ENCODE measurements at regions not wholly inside any gene's neighbourhood (a gene's known extent, or its start where the extent isn't known, plus 50 kb on each side); places are given as distances from the start of the nearest gene placed in this dataset.
A peak's percentile ranks its signal among the peaks of the same experiment; 100 is the strongest.

DNA sequence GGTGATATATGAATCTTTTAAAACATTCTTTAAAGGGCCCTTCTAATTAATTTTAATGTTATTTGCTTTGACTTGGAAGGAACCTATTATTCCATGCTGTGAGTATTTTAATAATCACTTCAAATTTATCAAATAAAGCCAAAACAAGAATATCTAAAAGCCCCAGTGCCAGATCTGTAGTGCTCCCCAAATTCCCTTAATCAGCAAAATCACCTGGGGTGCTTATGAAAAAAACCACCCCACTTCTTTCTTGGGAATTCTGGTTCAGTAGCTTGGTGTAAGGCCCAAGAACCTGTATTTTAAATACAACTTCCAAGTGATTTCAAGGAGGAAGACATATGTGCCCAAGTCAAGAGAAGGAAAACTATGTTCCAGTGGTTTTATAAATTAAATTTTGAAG lies 202.4 kb upstream of the OSR1 start:
- CTCF ChIA-PET: no interaction called here
- intact Hi-C loops (cut with micrococcal nuclease): loop anchor here (10.0 kb wide), 1 partner anchor 566 kb away; no protein-coding TSS in a partner anchor
- Histone ChIP-seq H3F3A (ENCODE audit: low read length, unreplicated experiment) (no peaks in the 10 kb centered on the region), H3K9me2 (replicated peaks; ENCODE audit: low read length) (no peaks in the 10 kb centered on the region), H3K4me3 (ENCODE audit: low read length) (no peak overlapping the region), H3K79me2 (ENCODE audit: low read length) (no peaks in the 10 kb centered on the region), H3K4me2 (ENCODE audit: low read length) (no peak overlapping the region), H2AFZ (ENCODE audit: low read length) (no peak overlapping the region), H3K27ac (ENCODE audit: low read length) (no peak overlapping the region), H3K36me3 (ENCODE audit: low read depth, low read length) (no peaks in the 10 kb centered on the region), H3K27me3 (ENCODE audit: low read length) (no peaks in the 10 kb centered on the region), H3K9me3 (ENCODE audit: low read length) (no peaks in the 10 kb centered on the region), H4K20me1 (ENCODE audit: low read length) (no peaks in the 10 kb centered on the region), H3K4me1 (ENCODE audit: insufficient read depth, low read length) (no peaks in the 10 kb centered on the region), H3K9ac (ENCODE audit: low read length) (no peak overlapping the region)
- DNase-seq (no peak), ATAC-seq (no peak)
- no TSS peak for BruUV-seq (replicated peaks)
- POLR2A ChIA-PET (ENCODE audit: unreplicated experiment): no interaction called here
- no peak for TF ChIP-seq CTCF (conservative IDR thresholded peaks at IDR 0.05; ENCODE audit: low read depth, low read length)
- no peak for TF ChIP-seq EZH2 (IDR thresholded peaks at IDR 0.05; ENCODE audit: low read length, unreplicated experiment)
- no peak for TF ChIP-seq EZH2phosphoT487 (IDR thresholded peaks at IDR 0.05; ENCODE audit: borderline replicate concordance, low read length)

- Histone ChIP-seq H3K4me3 (ENCODE audit: low read length) (no peak overlapping the region), H3K4me2 (ENCODE audit: low read length) (no peak overlapping the region), H4K20me1 (ENCODE audit: low read length) (no peaks in the 10 kb centered on the region), H3K9me2 (replicated peaks; ENCODE audit: low read length) (no peaks in the 10 kb centered on the region), H3K9me3 (ENCODE audit: low read length) (no peaks in the 10 kb centered on the region), H2AFZ (ENCODE audit: low read length) (peak overlapping the region; percentile 45), H3K27me3 (ENCODE audit: low read length) (no peaks in the 10 kb centered on the region), H3K27ac (ENCODE audit: low read length) (no peak overlapping the region), H3K36me3 (ENCODE audit: low read depth, low read length) (no peaks in the 10 kb centered on the region), H3K4me1 (ENCODE audit: insufficient read depth, low read length) (no peaks in the 10 kb centered on the region), H3F3A (ENCODE audit: low read length, unreplicated experiment) (no peaks in the 10 kb centered on the region), H3K79me2 (ENCODE audit: low read length) (no peaks in the 10 kb centered on the region), H3K9ac (ENCODE audit: low read length) (no peak overlapping the region)
- BruUV-seq (replicated peaks): no TSS peak
- TF ChIP-seq CTCF (conservative IDR thresholded peaks at IDR 0.05; ENCODE audit: low read depth, low read length) (no peak), EZH2phosphoT487 (IDR thresholded peaks at IDR 0.05; ENCODE audit: borderline replicate concordance, low read length) (no peak), EZH2 (IDR thresholded peaks at IDR 0.05; ENCODE audit: low read length, unreplicated experiment) (no peak)
- peak; percentile 27; the same call in 1 of the 2 replicates for ATAC-seq
- intact Hi-C loops (cut with micrococcal nuclease): loop anchor here (10.0 kb wide), 1 partner anchor 565 kb away; no protein-coding TSS in a partner anchor
- ChIA-PET POLR2A (ENCODE audit: unreplicated experiment) (no interaction called here), CTCF (no interaction called here)
- DNase-seq: peak; percentile 23
Observed at GRCh38 chr2:19559596-19560240, 201.3 kb upstream of the OSR1 start.

- CTCF ChIA-PET: no interaction called here
- H4K20me1 ChIP-seq (ENCODE audit: low read length): no peaks in the 10 kb centered on the region
- no peaks in the 10 kb centered on the region for H3K9me3 ChIP-seq (ENCODE audit: low read length)
- H3F3A ChIP-seq (ENCODE audit: low read length, unreplicated experiment): no peaks in the 10 kb centered on the region
- H3K79me2 ChIP-seq (ENCODE audit: low read length): no peaks in the 10 kb centered on the region
- no peak overlapping the region for H3K9ac ChIP-seq (ENCODE audit: low read length)
- H3K4me3 ChIP-seq (ENCODE audit: low read length): no peak overlapping the region
- H3K9me2 ChIP-seq (replicated peaks; ENCODE audit: low read length): no peaks in the 10 kb centered on the region
- BruUV-seq (replicated peaks): no TSS peak
- H3K27me3 ChIP-seq (ENCODE audit: low read length): no peaks in the 10 kb centered on the region
- no peak overlapping the region for H3K27ac ChIP-seq (ENCODE audit: low read length)
- H2AFZ ChIP-seq (ENCODE audit: low read length): no peak overlapping the region
- ATAC-seq (no peak), DNase-seq (no peak)
- H3K4me1 ChIP-seq (ENCODE audit: insufficient read depth, low read length): no peaks in the 10 kb centered on the region
- TF ChIP-seq CTCF (conservative IDR thresholded peaks at IDR 0.05; ENCODE audit: low read depth, low read length) (no peak), EZH2phosphoT487 (IDR thresholded peaks at IDR 0.05; ENCODE audit: borderline replicate concordance, low read length) (no peak), EZH2 (IDR thresholded peaks at IDR 0.05; ENCODE audit: low read length, unreplicated experiment) (no peak)
- H3K36me3 ChIP-seq (ENCODE audit: low read depth, low read length): no peaks in the 10 kb centered on the region
- POLR2A ChIA-PET (ENCODE audit: unreplicated experiment): no interaction called here
- intact Hi-C loops (cut with micrococcal nuclease): no loop called here
- no peak overlapping the region for H3K4me2 ChIP-seq (ENCODE audit: low read length)
Observed at GRCh38 chr2:19556648-19557047, 198.2 kb upstream of the OSR1 start.

Measured in PC-3 (cell line).